Heart left ventricle (tissue), 13 donors: ENCODE measurements at regions not wholly inside any gene's neighbourhood (a gene's known extent, or its start where the extent isn't known, plus 50 kb on each side); places are given as distances from the start of the nearest gene placed in this dataset.

Source experiments
- POLR2A ChIP-seq, 2 donors: fragments of 450-650 bp; IDR thresholded peaks; one replicate each; pipeline ENCODE4 v1.6.1; 2017; ENCODE audit warnings: antibody characterized with exemption in 2 of 2, mild to moderate bottlenecking in 2 of 2, moderate library complexity in 2 of 2
- TF ChIP-seq, protein P1 (sequence below), 12 donors: fragments of 200-600 bp; sonication (generic) in 4 of 12; IDR thresholded peaks; one replicate each; pipeline versions ENCODE4 v1.5.0 to v1.8.0; 2018 to 2022; ENCODE audit warnings: antibody characterized with exemption in 12 of 12, mild to moderate bottlenecking in 5 of 12
- donor health status: ischemic (EF 13 %, LVEDD 7.1; RV severe dilation, severe dysfunction).
- donor health status: DM: no; HTN: yes; CAD: no.
- donor health status: DM: no; HTN: no; CAD: no.
- donor health status: ischemic (EF 25% LVEDD 6.9; RV normal size, moderate dysfunction).
- donor health status: ischemic (EF 25% LVEDD 5.7; RV mildly dilated, moderate dysfunction).
- donor health status: ischemic (EF 35%, LVEDD 5.7; RV mildly dilated, moderate dysfunction).
- donor health status: nonischemic (EF 11% LVEDD 7.7; RV severe dilation, severe dysfunction).
- donor health status: DM: yes; HTN: yes; CAD: no.
- donor health status: PGD.
- donor health status: ischemic (EF 29% LVEDD 5.4; RV normal size, mild dysfunction).
- donor health status: nonischemic (EF 23%, LVEDD 6.1; RV moderate dilation, normal function).

DNA sequence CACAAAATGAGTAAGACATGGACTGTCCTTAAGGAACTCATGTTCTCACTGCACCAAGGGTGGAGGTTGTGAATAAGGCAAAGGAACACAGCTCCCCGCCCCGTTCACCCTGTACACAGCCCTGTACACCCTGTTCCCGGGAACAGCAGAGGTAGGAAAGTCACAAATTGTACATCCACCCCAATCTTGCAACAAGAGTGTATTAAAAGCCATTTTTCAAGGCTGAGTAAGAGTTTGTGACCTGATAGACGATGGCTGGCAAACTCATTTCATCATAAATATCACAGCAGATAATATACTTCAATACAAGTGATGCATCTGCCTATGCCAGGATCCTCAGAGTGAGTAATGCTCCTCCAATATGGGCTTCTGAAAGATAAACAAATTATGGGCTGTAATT is 52.5 kb upstream of the CAMK1G start:
- no peak for TF ChIP-seq POLR2A (IDR thresholded peaks at IDR 0.05)
- TF ChIP-seq, protein P1, sequence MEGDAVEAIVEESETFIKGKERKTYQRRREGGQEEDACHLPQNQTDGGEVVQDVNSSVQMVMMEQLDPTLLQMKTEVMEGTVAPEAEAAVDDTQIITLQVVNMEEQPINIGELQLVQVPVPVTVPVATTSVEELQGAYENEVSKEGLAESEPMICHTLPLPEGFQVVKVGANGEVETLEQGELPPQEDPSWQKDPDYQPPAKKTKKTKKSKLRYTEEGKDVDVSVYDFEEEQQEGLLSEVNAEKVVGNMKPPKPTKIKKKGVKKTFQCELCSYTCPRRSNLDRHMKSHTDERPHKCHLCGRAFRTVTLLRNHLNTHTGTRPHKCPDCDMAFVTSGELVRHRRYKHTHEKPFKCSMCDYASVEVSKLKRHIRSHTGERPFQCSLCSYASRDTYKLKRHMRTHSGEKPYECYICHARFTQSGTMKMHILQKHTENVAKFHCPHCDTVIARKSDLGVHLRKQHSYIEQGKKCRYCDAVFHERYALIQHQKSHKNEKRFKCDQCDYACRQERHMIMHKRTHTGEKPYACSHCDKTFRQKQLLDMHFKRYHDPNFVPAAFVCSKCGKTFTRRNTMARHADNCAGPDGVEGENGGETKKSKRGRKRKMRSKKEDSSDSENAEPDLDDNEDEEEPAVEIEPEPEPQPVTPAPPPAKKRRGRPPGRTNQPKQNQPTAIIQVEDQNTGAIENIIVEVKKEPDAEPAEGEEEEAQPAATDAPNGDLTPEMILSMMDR (IDR thresholded peaks at IDR 0.05), result no peak
